GM18505 (cell line): ENCODE measurements at regions not wholly inside any gene's neighbourhood (a gene's known extent, or its start where the extent isn't known, plus 50 kb on each side); places are given as distances from the start of the nearest gene placed in this dataset.
"Not testable (repeated sequence)": the region's sequence is repeated elsewhere in the genome, so short reads cannot be mapped to it uniquely, and the experiment has no call there.

ENCODE experiments used
- ATAC-seq: cut with Tn5 transposase; IDR thresholded peaks from one replicate; pipeline ENCODE4 v1.9.1; 2021; ENCODE audit not compliant: unreplicated experiment
- POLR2A ChIP-seq: IDR thresholded peaks from 4 replicates; pipeline ENCODE4 v1.6.1; 2011; ENCODE audit warnings: borderline replicate concordance; ENCODE audit not compliant: insufficient read depth, insufficient read length; ENCODE audit errors: extremely low read depth

- no peak for ATAC-seq
- no peak for TF ChIP-seq POLR2A
Observed at GRCh38 chr4:158033416-158034120, 139.3 kb downstream of the GASK1B start.

DNA sequence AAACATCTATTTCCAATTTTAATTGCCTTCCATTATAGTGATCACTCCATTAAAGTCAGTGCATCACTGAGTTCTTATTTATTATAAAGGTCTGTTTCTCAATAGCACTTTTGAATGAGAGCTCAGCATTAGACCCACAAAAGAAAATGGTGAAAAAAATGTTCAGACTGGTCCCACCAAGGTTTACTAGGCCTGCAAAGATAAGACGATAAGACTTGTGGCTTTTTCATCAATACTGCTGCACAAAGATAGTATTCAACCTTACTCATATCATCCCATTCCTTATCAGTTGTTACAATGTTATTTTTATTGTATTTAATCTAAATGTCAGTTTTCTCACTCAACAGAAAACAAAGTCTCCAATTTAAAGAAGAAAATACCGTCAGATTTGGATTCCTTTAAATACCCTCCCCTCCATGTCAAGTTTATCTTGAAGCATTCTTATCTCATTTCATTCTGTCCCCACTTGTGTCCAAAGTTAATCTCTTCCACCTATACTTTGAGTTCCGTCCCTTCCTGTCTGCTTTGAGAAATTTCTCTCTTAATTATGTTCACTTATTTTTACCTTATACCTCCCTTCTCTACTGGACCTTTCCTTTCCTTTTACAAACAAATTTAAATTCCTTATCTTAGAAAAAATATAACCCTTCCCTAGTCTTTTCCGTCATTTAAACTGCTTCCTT, 140.0 kb downstream of the GASK1B start:
- no peak for TF ChIP-seq POLR2A

DNA sequence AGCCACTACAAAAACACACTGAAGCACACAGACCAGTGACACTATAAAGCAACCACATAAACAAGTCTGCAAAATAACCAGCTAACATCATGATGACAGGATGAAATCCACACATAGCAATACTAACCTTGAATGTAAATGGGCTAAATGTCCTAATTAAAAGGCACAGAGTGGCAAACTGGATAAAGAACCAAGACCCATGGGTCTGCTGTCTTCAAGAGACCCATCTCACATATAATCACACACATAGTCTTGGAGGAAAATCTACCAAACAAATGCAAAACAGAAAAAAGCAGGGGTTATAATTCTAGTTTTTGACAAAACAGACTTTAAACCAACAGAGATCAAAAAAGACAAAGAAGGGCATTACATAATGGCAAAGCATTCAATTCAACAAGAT, 144.4 kb downstream of the GASK1B start:
- not testable (repeated sequence) for ATAC-seq

More for the DNA sequence above, 140.0 kb downstream of the GASK1B start:
- no peak for ATAC-seq

GRCh38 chr4:158025131-158025530, 147.7 kb downstream of the GASK1B start:
- ATAC-seq, result no peak

GRCh38 chr4:158020734-158021346, 152.0 kb downstream of the GASK1B start:
- ATAC-seq, result no peak
- TF ChIP-seq POLR2A, result no peak

More at GRCh38 chr4:158025131-158025530, 147.7 kb downstream of the GASK1B start:
- no peak for TF ChIP-seq POLR2A

DNA sequence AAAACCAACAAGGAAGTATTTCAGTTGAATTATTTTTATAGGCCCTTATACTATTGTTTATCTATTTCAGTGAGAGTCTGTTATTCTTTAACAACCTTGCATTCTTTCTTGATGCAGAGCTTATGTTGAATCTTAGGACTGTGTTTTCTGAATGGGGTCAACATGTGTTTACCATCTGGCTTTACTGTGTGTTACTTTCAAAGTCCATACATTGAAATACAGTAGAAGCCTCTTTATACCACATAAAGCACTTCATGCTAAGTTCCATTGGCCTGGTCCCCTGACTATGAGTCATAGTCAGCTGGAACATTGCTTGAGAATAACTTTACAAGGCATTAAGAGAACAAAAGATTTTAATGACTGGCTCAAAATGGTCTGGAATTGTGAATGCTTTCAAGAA, 152.6 kb downstream of the GASK1B start:
- TF ChIP-seq POLR2A, result no peak
- ATAC-seq, result no peak

GRCh38 chr4:158018831-158019230, 154.0 kb downstream of the GASK1B start:
- ATAC-seq, result no peak
- no peak for TF ChIP-seq POLR2A

DNA sequence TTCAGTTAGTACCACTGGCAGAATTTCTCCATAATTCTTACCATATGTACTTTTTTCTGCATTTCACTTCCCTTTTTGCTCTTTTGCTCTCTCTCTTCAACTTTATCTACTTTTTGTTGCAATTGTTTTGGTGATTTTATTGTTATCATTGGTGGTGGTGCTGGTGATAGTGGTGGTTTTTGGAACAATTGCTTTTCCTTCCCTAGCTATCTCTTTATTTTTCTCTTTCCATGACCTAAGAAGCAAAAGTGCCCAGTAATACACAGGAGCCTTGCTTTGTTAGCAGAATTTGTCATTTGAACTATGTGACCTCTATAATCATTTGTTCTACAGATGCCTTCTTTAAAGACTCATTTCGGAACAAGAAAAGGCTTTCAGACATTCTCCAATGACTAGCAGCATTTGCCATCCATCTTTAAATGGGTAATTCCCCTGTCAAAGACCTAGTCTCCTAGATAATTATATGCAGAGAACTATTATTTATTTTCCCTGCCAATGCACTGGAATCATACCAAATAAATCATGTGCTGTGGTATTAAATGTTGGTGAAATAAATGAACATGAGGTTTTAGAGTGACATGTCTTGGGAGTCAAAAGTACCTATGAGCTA, 154.5 kb downstream of the GASK1B start:
- ATAC-seq, result no peak
- no peak for TF ChIP-seq POLR2A

- TF ChIP-seq POLR2A, result no peak
- no peak for ATAC-seq
Observed at GRCh38 chr4:158016511-158016910, 156.3 kb downstream of the GASK1B start.

DNA sequence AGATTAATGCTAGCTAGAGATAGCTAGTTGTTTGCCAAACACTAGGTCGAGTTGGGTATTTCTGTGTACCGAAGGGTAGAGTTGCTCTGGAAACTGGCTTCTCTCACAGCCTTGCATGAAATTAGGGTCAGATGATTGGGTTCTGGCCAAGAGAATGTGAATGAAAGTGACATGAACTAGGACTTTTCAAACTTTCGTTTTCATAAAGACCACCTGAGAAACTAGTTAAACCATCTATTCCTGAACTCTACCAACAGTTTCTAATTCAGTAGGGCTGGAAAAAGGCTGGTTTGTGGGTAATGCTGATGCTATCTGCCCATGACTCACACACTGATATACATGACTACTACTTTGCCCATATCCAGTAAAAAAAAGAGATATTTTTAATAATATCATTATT, 157.6 kb downstream of the GASK1B start:
- ATAC-seq, result no peak

GRCh38 chr4:158013858-158014257, 159.0 kb downstream of the GASK1B start:
- no peak for TF ChIP-seq POLR2A
- no peak for ATAC-seq

More for the DNA sequence above, 157.6 kb downstream of the GASK1B start:
- no peak for TF ChIP-seq POLR2A

- TF ChIP-seq POLR2A, result no peak
Observed at GRCh38 chr4:158010361-158010760, 162.5 kb downstream of the GASK1B start.

DNA sequence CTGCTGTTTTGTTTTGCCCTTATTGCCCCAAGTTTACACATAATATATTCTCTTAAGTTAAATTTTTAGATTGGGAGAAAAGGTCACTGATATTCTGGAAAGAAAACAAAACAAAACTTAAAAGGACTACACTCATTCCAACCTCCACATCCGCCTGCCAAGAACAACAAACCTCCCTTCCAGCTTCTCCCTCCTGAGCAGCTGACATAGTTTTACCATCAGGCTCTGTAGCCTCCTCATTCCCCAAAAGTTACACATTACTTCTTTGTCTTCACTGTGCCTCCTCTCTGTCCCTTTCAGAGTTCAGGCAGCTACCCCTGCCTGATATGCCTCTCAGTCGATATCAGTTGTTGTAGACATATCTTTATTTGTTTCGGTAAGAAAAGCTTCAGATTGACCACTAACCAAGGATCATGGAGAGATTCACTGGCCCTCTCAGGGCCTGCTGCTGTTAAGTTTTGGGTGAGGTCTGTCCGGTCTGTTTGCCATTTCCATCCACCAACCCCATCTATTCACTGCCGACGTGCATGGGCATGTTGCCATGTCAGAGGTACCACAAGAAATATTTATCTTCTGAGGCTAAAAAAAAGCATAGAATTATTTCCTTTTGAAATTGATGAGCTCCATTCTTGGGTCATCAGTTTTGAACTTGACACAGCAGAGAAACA, 164.1 kb downstream of the GASK1B start:
- TF ChIP-seq POLR2A, result no peak
- ATAC-seq, result no peak

More at GRCh38 chr4:158010361-158010760, 162.5 kb downstream of the GASK1B start:
- ATAC-seq, result no peak
